ENCODE measurements at regions not wholly inside any gene's neighbourhood (a gene's known extent, or its start where the extent isn't known, plus 50 kb on each side); places are given as distances from the start of the nearest gene placed in this dataset.

- DNase-seq (ENCODE audit: low spot score): no peak
These were observed 50.9 kb downstream of the TNP1 start for GRCh38 chr2:216808805-216809425.

- DNase-seq (ENCODE audit: low spot score): no peak
These were observed 52.0 kb downstream of the TNP1 start for GRCh38 chr2:216807857-216808272.

GRCh38 chr2:216804357-216805350, 55.2 kb downstream of the TNP1 start:
- no peak for DNase-seq (ENCODE audit: low spot score)

GRCh38 chr2:216803791-216804190, 56.1 kb downstream of the TNP1 start:
- no peak for DNase-seq (ENCODE audit: low spot score)

- DNase-seq (ENCODE audit: low spot score): peak; percentile 27
These were observed 57.2 kb downstream of the TNP1 start for GRCh38 chr2:216802516-216803215.

GRCh38 chr2:216800836-216801235, 59.0 kb downstream of the TNP1 start:
- no peak for DNase-seq (ENCODE audit: low spot score)

GRCh38 chr2:216799873-216800431, 59.9 kb downstream of the TNP1 start:
- no peak for DNase-seq (ENCODE audit: low spot score)

- DNase-seq (ENCODE audit: low spot score): peak; percentile 43
These were observed 63.6 kb downstream of the TNP1 start for GRCh38 chr2:216796115-216796840.

GRCh38 chr2:216793386-216793785, 66.5 kb downstream of the TNP1 start:
- no peak for DNase-seq (ENCODE audit: low spot score)

- no peak for DNase-seq (ENCODE audit: low spot score)
These were observed 67.4 kb downstream of the TNP1 start for GRCh38 chr2:216792222-216793021.

- no peak for DNase-seq (ENCODE audit: low spot score)
These were observed 68.6 kb downstream of the TNP1 start for GRCh38 chr2:216791303-216791702.

GRCh38 chr2:216789081-216789480, 70.8 kb downstream of the TNP1 start:
- no peak for DNase-seq (ENCODE audit: low spot score)

GRCh38 chr2:216787851-216788540, 71.9 kb downstream of the TNP1 start:
- DNase-seq (ENCODE audit: low spot score): no peak

- no peak for DNase-seq (ENCODE audit: low spot score)
These were observed 73.2 kb downstream of the TNP1 start for GRCh38 chr2:216786676-216787075.

- no peak for DNase-seq (ENCODE audit: low spot score)
These were observed 75.4 kb downstream of the TNP1 start for GRCh38 chr2:216784456-216784855.

- no peak for DNase-seq (ENCODE audit: low spot score)
These were observed 78.2 kb downstream of the TNP1 start for GRCh38 chr2:216781709-216782108.

- DNase-seq (ENCODE audit: low spot score): no peak
These were observed 79.0 kb downstream of the TNP1 start for GRCh38 chr2:216780843-216781242.

GRCh38 chr2:216777637-216778273, 82.1 kb downstream of the TNP1 start:
- DNase-seq (ENCODE audit: low spot score): no peak

GRCh38 chr2:216776066-216776850, 80.9 kb upstream of the IGFBP5 start:
- DNase-seq (ENCODE audit: low spot score): no peak
